ENCODE measurements at regions not wholly inside any gene's neighbourhood (a gene's known extent, or its start where the extent isn't known, plus 50 kb on each side); places are given as distances from the start of the nearest gene placed in this dataset.

DNA sequence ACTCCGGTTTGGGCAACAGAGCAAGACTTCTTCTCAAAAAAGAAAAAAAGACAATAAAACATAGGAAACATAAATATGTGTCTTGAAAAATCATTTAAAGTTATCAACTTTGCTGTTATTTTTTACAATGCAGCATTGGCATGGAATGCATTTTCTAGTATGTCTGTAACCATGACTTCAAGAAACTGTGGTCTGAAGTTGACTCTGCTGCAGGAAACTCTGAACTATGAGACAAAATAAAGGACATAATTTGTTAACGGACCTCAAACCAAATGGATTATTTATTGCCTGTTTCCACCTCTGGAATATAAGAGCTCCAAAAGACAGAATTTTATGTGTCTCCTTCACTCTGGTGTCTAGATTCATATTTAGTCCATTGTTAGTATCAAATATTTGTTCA is 79.1 kb downstream of the TRIB2 start:
- intact Hi-C loops (cut with DNase I): no loop called here
- DNase-seq: no peak

DNA sequence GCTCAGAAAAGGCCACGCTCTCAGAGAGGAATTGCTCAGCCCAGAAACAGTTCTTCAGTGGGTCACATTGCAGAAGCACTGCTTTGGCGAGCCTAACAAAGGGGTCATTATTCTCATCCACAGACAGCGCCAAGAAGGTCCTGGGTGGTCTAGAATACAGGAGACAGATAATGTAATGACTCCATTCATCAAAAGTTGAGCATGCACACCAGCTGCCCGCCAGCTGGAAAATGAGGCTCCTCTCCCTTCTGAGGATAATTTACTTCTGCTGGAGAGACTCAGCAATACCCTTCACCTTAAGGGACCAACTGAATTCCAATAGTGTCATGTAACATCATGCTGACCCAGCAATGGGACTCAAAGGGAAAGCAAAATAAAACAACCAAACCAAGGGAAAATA is 79.9 kb downstream of the TRIB2 start:
- intact Hi-C loops (cut with DNase I): no loop called here
- DNase-seq: peak in 3 of 10 donors; percentile 7 to 14 (median 8)

DNA sequence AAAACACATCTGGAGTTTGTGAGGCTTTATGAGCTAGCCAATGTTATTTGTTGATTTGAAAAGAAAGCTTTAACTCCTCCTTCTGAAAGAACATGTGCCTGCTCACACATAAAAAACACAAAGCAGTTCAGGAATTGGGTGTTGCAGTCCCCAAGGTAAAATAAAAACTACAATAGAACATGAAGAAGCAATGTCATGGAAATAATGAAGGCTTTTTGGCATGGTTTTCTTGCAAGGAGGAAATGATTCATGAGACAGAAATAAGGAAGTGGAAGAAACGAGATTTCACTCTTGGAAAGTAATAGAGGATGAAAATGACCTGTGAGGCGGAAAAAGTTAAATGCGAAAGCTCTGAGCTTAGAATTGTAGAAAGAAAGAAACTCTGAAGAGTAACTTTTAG is 81.1 kb downstream of the TRIB2 start:
- DNase-seq: no peak
- intact Hi-C loops (cut with DNase I): no loop called here

DNA sequence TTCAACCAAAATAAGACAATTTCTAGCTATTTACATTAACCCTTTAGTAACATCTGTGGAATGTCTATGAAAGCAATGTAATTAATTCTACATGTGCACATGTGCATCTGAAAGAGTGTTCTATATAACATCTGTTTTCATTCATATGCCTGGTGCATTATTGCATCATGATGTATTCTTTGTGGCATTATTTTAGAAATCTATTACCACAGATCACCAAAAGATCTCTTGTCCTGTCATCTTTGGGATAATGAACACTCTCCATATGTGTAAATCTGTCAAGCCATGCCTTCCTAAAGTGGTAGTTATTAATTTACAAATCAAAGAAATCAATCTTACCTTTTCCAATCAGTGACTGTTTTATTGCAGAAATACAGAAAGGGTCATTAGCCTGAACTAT is 86.9 kb downstream of the TRIB2 start:
- DNase-seq: no peak
- intact Hi-C loops (cut with DNase I): no loop called here

DNA sequence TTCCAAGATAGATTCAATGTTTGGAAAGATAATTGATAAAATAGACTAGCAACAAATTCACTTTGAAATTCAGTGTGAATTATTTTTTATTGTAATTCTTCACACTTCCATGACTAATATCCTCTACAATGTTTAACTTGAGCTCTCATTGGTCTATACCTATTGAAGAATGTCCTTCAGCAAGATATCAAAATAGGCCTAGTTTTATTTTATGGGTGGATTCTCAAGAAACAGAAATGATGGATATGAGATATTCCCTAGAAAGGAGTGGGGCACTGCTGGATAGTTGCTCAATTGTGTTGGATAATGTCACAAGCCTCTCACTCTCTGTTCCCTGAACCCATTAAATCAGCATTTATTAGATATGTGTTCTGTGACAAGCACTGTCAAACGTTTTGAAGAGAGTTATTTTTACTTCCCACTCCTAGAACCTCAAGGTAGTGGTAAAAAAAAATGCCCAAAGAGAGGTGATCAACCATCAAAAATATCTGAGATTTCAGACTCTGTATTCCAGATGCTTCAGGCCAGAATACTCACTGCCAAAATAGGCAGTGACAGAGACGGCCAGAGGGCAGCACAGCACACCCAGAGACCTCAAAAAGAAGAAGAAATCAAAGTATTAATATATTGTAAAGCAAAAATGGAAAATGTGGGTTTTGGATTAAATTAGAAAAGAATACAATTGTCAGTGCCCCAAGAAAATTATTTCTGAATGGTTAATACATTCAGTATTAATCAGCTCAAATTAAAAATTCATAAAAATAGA is 87.5 kb downstream of the TRIB2 start:
- no peak for DNase-seq
- intact Hi-C loops (cut with DNase I): no loop called here

DNA sequence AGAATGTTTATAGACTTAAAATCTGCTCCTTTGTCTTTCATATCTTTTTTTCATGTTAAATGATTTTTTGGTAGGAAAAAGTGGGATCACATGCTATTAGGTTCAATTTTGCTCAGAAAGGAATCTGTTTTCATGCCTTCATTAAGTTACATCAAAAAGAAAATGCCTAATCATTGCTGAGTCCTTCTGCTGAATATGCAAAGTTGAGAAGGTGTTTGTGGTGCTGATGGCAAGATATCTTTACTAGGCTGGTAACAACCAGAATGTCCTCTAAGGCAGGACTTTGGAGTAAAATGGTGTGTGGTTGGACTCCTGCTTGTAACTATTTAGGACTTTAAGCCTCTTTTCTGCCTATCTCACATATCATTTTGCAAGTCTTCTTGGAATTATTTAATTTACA is 88.3 kb downstream of the TRIB2 start:
- intact Hi-C loops (cut with DNase I): no loop called here
- no peak for DNase-seq

DNA sequence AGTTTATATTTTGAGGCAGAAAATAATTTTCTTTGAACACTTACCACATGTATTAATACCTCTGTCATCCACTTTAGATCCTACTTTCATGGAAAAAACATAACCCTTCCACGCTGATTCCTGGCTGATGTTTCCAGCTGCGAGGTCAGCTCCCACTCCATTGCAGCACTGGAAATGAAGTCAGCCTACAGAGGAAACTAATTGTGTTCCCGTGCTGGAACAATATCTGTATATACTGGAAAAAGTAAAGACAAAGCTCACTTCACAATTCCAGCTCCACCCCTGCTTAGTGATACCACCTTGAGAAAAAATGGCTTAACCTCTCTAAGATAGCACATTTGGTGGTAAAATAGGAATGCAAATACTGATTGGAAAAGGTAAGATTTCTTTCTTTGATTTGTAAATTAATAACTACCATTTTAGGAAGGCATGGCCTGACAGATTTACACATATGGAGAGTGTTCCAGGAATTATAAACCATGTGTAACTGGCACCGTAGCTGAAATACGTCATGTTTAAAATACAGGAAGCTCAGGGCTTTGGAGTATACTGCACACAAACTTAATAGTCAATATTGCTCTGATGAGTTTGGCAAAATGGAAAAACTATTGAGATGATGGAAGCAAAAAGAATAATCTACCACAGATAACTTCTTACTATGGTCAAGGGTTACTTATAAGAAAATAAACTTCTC is 90.0 kb downstream of the TRIB2 start:
- no peak for DNase-seq
- intact Hi-C loops (cut with DNase I): no loop called here

DNA sequence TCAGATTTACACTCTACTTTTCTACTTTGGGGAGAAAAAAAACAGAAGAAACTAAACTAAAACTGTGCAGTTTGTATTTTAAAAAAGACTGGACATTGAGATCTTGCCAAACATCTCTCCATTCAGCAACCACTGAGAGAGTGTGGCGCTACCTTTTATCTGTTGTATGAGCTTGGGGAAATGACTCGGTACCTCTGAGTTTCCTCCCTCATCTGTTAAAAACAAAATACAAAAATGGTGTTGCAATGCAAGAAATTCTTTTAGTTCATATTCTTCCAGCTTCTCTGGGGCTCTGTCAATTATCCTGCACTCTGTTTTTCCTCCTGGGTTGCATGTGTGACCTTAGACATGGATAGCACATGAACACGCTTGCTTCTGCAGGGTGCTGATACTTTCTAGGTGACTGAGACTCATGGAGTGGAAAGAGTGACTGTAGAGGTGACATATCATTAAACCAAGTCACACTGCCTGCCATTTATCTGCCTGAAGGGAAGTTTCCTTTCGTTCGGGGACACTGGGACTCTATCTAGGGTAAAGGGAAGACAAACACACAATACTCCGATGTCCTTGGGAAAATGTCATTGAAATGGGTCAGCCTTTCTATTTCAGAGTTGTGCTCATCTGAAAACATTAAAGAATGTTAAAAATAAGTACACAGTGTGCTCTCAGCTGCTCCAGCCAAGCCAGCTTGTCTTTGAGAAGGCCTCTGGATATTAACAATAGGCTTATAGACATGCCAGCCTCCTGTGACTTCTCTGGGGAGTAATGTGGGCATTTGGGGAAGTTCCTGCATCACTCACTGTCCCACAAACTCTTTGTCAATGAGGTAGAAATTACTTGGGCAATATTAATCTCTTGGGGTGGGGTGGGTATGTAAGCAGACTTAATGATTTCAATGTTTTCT is 91.4 kb downstream of the TRIB2 start:
- intact Hi-C loops (cut with DNase I): no loop called here
- DNase-seq: peak in 1 of 10 donors; percentile 15

DNA sequence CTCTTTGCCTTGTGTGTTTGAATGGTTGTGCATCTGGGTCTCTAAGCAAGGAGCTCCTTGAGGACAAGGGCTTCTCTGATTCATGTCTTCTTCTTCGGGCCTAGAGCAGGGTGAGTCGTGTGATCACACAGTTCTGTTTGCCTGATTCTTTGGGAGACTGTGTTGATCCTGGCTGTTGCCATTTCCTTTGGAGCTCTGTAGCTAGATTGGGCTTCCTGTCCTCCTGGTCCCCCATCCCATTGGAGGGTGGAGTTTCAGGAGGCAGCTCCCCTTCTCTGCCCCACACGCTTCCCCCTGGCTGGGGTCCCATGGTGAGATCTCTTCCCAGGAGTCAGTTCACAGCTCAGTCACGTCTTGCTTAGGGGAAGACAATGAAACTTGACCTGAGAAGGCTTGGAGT is 92.8 kb downstream of the TRIB2 start:
- intact Hi-C loops (cut with DNase I): no loop called here
- DNase-seq: no peak

DNA sequence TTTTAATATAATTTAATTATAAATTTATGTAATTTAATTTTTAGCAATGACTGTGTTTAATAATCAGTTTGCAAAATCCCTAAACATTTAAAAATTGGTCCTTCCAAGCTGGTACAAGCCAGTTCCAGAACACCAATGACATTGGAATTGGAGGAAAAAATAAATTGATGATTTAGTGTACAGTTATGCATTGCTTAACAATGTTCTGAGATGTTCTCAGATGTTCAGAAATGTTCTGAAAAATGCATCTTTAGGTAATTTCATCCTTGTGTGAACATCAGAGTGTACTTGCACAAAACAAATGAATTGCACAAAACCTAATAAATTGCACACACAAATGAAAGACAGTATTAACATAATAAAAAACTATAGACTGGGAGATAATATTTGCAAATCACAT is 95.2 kb downstream of the TRIB2 start:
- intact Hi-C loops (cut with DNase I): no loop called here
- no peak for DNase-seq

DNA sequence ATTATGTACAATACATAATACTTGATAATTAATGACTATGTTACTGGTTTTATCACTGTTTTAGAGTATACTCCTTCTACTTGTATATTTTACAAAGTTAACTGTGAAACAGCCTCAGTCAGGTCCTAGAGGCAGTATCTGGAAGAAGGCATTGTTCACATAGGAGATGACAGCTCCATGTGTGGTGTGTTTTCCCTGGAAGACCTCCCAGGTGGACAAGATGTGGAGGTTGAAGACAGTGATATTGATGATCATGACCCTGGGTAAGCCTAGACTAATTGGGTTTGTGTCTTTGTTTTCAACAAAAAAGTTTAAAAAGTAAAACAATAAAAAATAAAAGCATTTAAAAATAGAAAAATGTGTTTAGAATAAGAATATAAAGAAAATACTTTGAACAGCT is 96.4 kb downstream of the TRIB2 start:
- intact Hi-C loops (cut with DNase I): no loop called here
- DNase-seq: no peak

DNA sequence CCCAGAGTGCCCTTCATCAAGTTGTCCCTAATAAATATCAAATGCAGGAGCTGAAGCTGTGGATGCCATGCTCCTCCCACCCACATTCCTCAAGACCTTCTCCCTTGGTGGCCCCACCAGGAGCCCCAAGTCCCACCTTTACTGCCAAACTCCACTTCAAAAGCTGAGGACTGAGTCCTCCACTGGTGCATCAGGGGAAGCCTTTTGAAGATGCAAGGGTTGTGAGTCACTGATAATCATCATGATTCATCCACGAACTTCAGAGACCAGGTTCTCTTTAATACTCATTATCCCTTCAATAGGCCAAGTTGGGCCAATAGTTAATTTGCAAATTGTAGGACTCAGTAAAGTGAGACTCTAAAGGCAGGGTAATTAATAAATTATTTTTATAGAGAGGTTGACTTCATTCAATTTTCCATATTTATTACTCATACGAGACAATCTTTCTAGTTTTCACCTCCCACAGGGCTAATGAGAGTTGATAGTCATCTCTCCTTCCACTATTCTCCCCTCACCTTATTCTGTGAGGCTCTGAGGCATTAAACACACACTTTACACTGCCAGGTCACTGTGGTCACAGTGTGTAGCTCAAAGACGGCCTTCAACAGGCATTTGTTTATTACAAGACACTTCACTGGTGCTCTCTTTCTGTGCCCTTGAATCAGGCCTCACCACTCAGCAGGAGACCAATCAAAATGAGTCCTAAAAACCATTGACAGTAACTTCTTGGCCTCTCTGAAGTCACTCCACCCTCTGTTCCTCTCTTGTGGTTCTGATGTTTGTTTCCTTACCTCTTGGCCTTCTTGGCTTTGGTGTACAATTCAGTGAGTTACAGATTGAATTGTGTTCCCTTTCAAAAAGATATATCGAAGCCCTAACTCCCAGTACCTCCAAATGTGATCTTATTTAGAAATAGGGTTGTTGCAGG is 99.9 kb downstream of the TRIB2 start:
- intact Hi-C loops (cut with DNase I): no loop called here
- no peak for DNase-seq

DNA sequence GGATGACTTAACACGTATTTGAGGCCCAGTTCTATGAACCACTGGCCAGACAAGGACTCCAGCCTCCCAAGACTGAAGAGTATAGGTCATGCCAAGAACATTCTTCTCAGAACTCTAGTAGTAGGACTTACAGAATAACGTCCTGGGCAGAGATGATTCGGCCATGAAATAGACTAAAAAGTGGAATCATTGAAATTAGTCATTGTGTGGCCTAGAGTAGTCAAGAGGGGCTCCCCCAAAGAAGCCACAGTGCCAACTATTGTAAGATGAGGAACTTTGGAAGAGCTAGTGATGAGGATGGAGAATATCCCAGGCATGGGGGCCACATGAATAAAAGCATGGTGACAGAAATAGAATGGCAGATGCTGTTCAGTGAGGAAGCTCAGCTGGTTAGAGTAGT is 101.1 kb downstream of the TRIB2 start:
- intact Hi-C loops (cut with DNase I): no loop called here
- DNase-seq: no peak

DNA sequence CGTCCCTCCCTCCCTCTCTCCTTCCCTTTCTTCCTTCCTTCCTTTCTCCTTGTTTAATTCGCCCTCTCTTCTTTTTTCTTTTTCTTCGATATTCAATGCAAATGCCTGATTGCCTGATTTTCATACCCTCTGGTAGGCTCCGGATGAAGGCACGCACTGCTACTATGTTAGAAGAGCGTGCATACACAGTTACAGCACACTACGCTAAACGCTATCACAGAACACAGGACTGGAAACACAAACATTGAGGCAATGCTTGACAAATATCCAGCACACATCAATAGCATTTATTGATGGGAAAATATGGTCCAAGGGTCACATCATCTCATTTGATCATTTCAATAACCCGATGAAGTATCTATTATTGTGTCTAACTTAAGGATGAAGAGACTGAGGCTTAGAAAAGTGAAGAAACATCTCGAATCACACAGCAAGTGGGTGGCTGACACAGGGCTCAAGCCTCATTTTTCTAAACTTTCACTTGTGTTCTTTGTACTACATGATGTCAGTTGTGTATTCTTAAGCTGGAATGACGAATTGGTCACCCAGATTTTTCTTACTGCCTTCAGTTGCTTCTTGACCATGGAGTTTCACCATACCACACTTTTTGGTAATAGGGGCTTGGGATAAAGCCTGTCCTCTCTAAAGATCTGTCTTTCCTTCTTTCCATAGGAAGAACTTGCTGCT is 101.8 kb downstream of the TRIB2 start:
- intact Hi-C loops (cut with DNase I): no loop called here
- no peak for DNase-seq

DNA sequence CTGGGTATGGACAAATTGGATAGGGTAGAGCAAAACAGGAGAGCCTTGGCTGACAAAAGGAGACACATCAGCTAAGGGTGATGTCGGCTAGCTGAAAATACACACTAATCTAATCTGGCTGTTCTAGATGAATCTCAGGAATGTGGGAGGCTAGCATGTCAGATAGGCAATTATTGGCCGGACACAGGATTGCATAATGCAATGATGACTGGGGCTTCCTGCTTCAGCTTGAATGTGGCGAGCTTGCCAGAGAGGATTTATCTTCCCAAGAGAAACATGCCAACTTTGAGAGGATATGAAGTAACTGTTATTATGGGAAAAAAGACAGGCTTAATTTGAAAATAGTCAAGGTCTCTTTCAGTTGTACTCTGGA is 102.4 kb downstream of the TRIB2 start:
- no peak for DNase-seq
- intact Hi-C loops (cut with DNase I): no loop called here

DNA sequence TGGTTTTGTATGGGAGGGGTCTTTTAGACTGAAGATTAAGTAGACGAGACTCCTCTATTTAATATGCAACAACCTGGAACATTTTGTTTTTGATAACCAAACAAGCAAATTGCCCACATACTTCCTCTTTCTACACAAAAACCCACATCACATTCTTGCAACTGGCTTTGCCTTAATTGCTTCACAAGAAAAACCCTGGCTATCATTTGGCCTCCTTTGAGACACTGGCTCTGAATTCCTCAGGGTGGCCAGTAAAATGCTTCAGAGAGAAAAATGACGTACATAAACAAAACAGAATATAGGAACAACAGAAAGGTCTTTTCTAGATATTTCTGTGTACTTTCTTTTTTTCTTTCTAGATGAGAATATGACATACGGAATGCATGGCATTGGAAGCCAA is 103.0 kb downstream of the TRIB2 start:
- no peak for DNase-seq
- intact Hi-C loops (cut with DNase I): no loop called here

DNA sequence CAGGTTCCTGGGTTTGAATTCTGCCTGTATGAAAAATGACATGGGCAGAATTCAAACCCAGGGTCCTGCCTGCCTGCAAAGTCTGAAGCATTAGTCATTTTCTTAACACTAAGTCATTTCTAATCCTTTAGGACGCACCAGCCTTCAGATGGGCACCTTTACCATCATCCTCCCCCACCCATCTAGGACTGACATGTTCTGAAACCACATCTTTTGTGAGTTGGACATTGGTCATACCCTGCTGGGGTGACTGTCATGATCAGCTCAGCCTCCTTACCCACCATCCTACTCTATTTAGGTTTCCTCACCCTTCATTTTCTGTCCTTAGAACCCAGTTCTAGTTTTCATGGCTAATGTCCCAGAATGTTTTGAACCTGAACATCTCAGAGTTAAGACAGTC is 104.9 kb downstream of the TRIB2 start:
- no peak for DNase-seq
- intact Hi-C loops (cut with DNase I): no loop called here

DNA sequence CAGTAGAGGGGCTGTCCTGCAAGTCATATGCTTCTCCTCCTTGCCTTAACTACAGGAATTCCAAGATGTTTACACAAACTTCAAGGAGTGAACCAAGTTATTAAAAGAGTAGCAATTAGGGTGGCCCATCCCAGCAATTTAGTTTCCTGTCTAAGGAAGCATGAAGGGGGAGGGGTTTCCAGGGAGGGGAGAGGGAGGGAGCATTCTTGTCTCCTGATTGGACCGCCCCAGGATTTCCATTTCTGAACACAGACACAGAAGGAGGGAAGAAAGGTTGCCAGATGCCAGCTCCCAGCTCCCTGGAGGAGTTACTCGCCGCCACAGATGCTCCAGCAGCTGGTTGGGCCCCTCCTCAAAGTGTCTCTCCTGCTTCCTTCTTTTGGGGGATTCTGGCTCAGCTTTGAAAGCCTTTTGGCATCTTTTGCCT is 107.6 kb downstream of the TRIB2 start:
- intact Hi-C loops (cut with DNase I): no loop called here

DNA sequence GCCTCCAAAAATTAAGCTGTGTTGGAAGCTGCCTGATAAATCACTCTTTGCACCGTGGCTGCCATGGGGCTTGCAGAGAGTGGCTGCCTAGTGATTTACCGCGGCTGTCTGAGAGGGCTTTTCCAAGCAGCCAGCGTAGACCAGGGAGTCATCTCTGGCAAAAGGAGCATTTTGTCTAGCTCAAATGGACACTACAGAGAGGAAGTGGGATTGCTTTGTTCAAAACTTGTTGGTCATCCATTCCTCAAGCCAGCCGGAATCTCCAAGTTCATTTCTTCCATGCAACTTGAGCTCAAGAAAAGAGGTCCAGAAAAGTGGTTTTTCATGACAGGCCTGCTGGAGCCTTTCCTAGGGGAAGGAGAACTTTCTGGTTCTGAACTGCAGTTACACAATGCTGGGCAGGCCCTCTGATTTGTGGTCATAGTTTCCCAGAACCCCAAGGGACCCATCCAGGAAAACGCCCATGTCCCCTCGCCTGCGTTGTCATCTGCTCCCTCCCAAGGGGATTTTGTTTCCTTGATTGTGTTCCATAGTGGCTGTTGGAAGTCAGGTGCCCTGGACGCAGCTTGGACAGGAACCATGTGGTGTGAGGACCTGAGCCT is 108.1 kb downstream of the TRIB2 start:
- intact Hi-C loops (cut with DNase I): no loop called here
- peak in 1 of 10 donors; percentile 73 for DNase-seq

More for the DNA sequence above, 107.6 kb downstream of the TRIB2 start:
- no peak for DNase-seq

Measured in posterior cingulate gyrus (tissue), 11 donors.